SK-N-SH (cell line): ENCODE measurements at regions not wholly inside any gene's neighbourhood (a gene's known extent, or its start where the extent isn't known, plus 50 kb on each side); places are given as distances from the start of the nearest gene placed in this dataset.

Experiments
- CTCF ChIP-seq: fragments of 200-600 bp; sonication (generic); IDR thresholded peaks from 2 replicates; pipeline ENCODE4 v1.6.1; 2017; ENCODE audit warnings: antibody characterized with exemption, mild to moderate bottlenecking, moderate library complexity
- EZH2phosphoT487 ChIP-seq: fragments of 200-600 bp; sonication (generic); IDR thresholded peaks from 2 replicates; pipeline ENCODE4 v1.6.1; 2017; ENCODE audit warnings: low read depth, mixed run types, mild to moderate bottlenecking, antibody characterized with exemption, moderate library complexity, borderline replicate concordance
- FOXM1 ChIP-seq: IDR thresholded peaks from 2 replicates; pipeline ENCODE4 v1.4.0; 2012; ENCODE audit warnings: low read depth, mild to moderate bottlenecking
- JUND ChIP-seq: IDR thresholded peaks from 2 replicates; pipeline ENCODE4 v1.4.0; 2012
- POLR2AphosphoS5 ChIP-seq: IDR thresholded peaks from 2 replicates; pipeline ENCODE4 v1.6.1; 2012; ENCODE audit warnings: low read depth, low read length
- RXRA ChIP-seq: IDR thresholded peaks from 2 replicates; pipeline ENCODE4 v1.4.0; 2012; ENCODE audit warnings: low read depth, mild to moderate bottlenecking, borderline replicate concordance

- TF ChIP-seq CTCF, result no peak
- TF ChIP-seq FOXM1, result no peak
- no peak for TF ChIP-seq RXRA
- TF ChIP-seq EZH2phosphoT487, result no peak
- no peak for TF ChIP-seq POLR2AphosphoS5
- no peak for TF ChIP-seq JUND
Observed at GRCh38 chr13:27349458-27349857, 75.0 kb upstream of the GTF3A start.
